Choroid plexus epithelial cell (primary cell): ENCODE measurements at regions not wholly inside any gene's neighbourhood (a gene's known extent, or its start where the extent isn't known, plus 50 kb on each side); places are given as distances from the start of the nearest gene placed in this dataset.

Experiments
- DNase-seq: peaks from one replicate; pipeline ENCODE4 v3.0.0-alpha.2; 2010; ENCODE audit warnings: low read depth
- H3K4me3 ChIP-seq: 2 replicates; pipeline ENCODE4 v1.5.1; 2011; ENCODE audit warnings: low read depth, mild to moderate bottlenecking, control low read depth, low read length, moderate library complexity
- CTCF ChIP-seq: conservative IDR thresholded peaks from 2 replicates; pipeline ENCODE4 v1.5.1; 2011; ENCODE audit warnings: low read depth, mild to moderate bottlenecking, control low read depth, inconsistent platforms, low read length, moderate library complexity

GRCh38 chr14:95418858-95419257 lies 97.6 kb downstream of the SYNE3 start:
- no peak for TF ChIP-seq CTCF
- DNase-seq, result no peak
- no peak overlapping the region for H3K4me3 ChIP-seq

- DNase-seq, result no peak
- H3K4me3 ChIP-seq, result no peak overlapping the region
- no peak for TF ChIP-seq CTCF
These were observed 97.8 kb upstream of the CLMN start for GRCh38 chr14:95417492-95417891.

- TF ChIP-seq CTCF, result no peak
- DNase-seq, result no peak
- H3K4me3 ChIP-seq, result no peak overlapping the region
These were observed 96.3 kb upstream of the CLMN start for GRCh38 chr14:95415993-95416392.

- no peak for TF ChIP-seq CTCF
- H3K4me3 ChIP-seq, result no peak overlapping the region
- no peak for DNase-seq
These were observed 93.8 kb upstream of the CLMN start for GRCh38 chr14:95413289-95414215.

- no peak overlapping the region for H3K4me3 ChIP-seq
- TF ChIP-seq CTCF, result no peak
- DNase-seq, result no peak
These were observed 91.1 kb upstream of the CLMN start for GRCh38 chr14:95410838-95411237.

- TF ChIP-seq CTCF, result no peak
- no peak overlapping the region for H3K4me3 ChIP-seq
- DNase-seq, result no peak
These were observed 90.0 kb upstream of the CLMN start for GRCh38 chr14:95409477-95410272.
